ENCODE measurements at regions not wholly inside any gene's neighbourhood (a gene's known extent, or its start where the extent isn't known, plus 50 kb on each side); places are given as distances from the start of the nearest gene placed in this dataset.

GRCh38 chr4:3687538-3687937, 78.6 kb upstream of the ADRA2C start:
- WGBS (ENCODE audit: insufficient coverage, low coverage, low lambda C conversion rate, missing lambda C conversion rate): 90% methylated on average over 9 of the region's 13 CpGs
- H3K4me1 ChIP-seq: no peaks in the 10 kb centered on the region
- DNase-seq (no peak), ATAC-seq (no peak)
- H3K36me3 ChIP-seq: no peaks in the 10 kb centered on the region
- no peak overlapping the region for H3K27ac ChIP-seq
- no peak overlapping the region for H3K4me3 ChIP-seq
- intact Hi-C loops (cut with DNase I): no loop called here
- no peaks in the 10 kb centered on the region for H3K9me3 ChIP-seq
- H3K27me3 ChIP-seq: no peaks in the 10 kb centered on the region
- TF ChIP-seq CTCF (IDR thresholded peaks at IDR 0.05): no peak
- TF ChIP-seq POLR2A (IDR thresholded peaks at IDR 0.05): no peak

- no peak overlapping the region for H3K27ac ChIP-seq
- intact Hi-C loops (cut with DNase I): no loop called here
- no peaks in the 10 kb centered on the region for H3K9me3 ChIP-seq
- no peaks in the 10 kb centered on the region for H3K4me1 ChIP-seq
- 50% methylated on average over 3 of the region's 8 CpGs for WGBS (ENCODE audit: insufficient coverage, low coverage, low lambda C conversion rate, missing lambda C conversion rate)
- TF ChIP-seq POLR2A (IDR thresholded peaks at IDR 0.05) (no peak), CTCF (IDR thresholded peaks at IDR 0.05) (no peak)
- no peak for ATAC-seq
- no peak for DNase-seq
- no peaks in the 10 kb centered on the region for H3K36me3 ChIP-seq
- H3K4me3 ChIP-seq: no peak overlapping the region
- no peaks in the 10 kb centered on the region for H3K27me3 ChIP-seq
Measured at GRCh38 chr4:3686753-3687152, 79.4 kb upstream of the ADRA2C start.

GRCh38 chr4:3685081-3685645, 81.0 kb upstream of the ADRA2C start:
- H3K27ac ChIP-seq: no peak overlapping the region
- 51% methylated on average over 9 of the region's 15 CpGs for WGBS (ENCODE audit: insufficient coverage, low coverage, low lambda C conversion rate, missing lambda C conversion rate)
- H3K36me3 ChIP-seq: no peaks in the 10 kb centered on the region
- H3K27me3 ChIP-seq: no peaks in the 10 kb centered on the region
- DNase-seq (no peak), ATAC-seq (no peak)
- no peaks in the 10 kb centered on the region for H3K4me1 ChIP-seq
- H3K9me3 ChIP-seq: no peaks in the 10 kb centered on the region
- H3K4me3 ChIP-seq: no peak overlapping the region
- intact Hi-C loops (cut with DNase I): no loop called here
- TF ChIP-seq POLR2A (IDR thresholded peaks at IDR 0.05) (no peak), CTCF (IDR thresholded peaks at IDR 0.05) (no peak)

- Histone ChIP-seq H3K27ac (no peak overlapping the region), H3K36me3 (no peaks in the 10 kb centered on the region), H3K4me3 (no peak overlapping the region), H3K9me3 (no peaks in the 10 kb centered on the region), H3K4me1 (no peaks in the 10 kb centered on the region), H3K27me3 (no peaks in the 10 kb centered on the region)
- ATAC-seq (no peak), DNase-seq (no peak)
- TF ChIP-seq POLR2A (IDR thresholded peaks at IDR 0.05) (no peak), CTCF (IDR thresholded peaks at IDR 0.05) (no peak)
- WGBS (ENCODE audit: insufficient coverage, low coverage, low lambda C conversion rate, missing lambda C conversion rate): 51% methylated on average over 7 of the region's 8 CpGs
- intact Hi-C loops (cut with DNase I): no loop called here
Measured at GRCh38 chr4:3684546-3684945, 81.6 kb upstream of the ADRA2C start.
